GM10266 (cell line): ENCODE measurements at regions not wholly inside any gene's neighbourhood (a gene's known extent, or its start where the extent isn't known, plus 50 kb on each side); places are given as distances from the start of the nearest gene placed in this dataset.

Experiments
- DNase-seq: peaks from one replicate; pipeline ENCODE4 v3.0.0; 2012; ENCODE audit errors: extremely low spot score
- CTCF ChIP-seq: IDR thresholded peaks from 2 replicates; pipeline ENCODE4 v1.5.1; 2012; ENCODE audit warnings: mild to moderate bottlenecking, low read depth; ENCODE audit not compliant: control insufficient read depth, insufficient read depth; ENCODE audit errors: missing control alignments

- no peak for TF ChIP-seq CTCF
- DNase-seq: no peak
Observed at GRCh38 chr14:42731480-42731879, 1124.8 kb downstream of the LRFN5 start.

- DNase-seq: no peak
- no peak for TF ChIP-seq CTCF
Observed at GRCh38 chr14:42729681-42730080, 1123.0 kb downstream of the LRFN5 start.

GRCh38 chr14:42719391-42719790 is 1112.7 kb downstream of the LRFN5 start:
- TF ChIP-seq CTCF: no peak
- DNase-seq: no peak

GRCh38 chr14:42715316-42715715 is 1108.6 kb downstream of the LRFN5 start:
- no peak for DNase-seq
- no peak for TF ChIP-seq CTCF

GRCh38 chr14:42710071-42710470 is 1103.4 kb downstream of the LRFN5 start:
- TF ChIP-seq CTCF: no peak
- DNase-seq: no peak

- DNase-seq: no peak
- no peak for TF ChIP-seq CTCF
Observed at GRCh38 chr14:42703501-42703900, 1096.8 kb downstream of the LRFN5 start.

GRCh38 chr14:42687421-42687820 is 1080.7 kb downstream of the LRFN5 start:
- DNase-seq: no peak

More at GRCh38 chr14:42687421-42687820, 1080.7 kb downstream of the LRFN5 start:
- no peak for TF ChIP-seq CTCF
